SK-N-SH (cell line): ENCODE measurements at regions not wholly inside any gene's neighbourhood (a gene's known extent, or its start where the extent isn't known, plus 50 kb on each side); places are given as distances from the start of the nearest gene placed in this dataset.

Source experiments
- CTCF ChIA-PET: fragments of 300-600, 350-600 bp; formaldehyde crosslinking; extraction: SDS; loops from one replicate; lab custom pipeline; 2021; lab: Yijun Ruan, JAX
- POLR2A ChIA-PET: fragments of 350-600 bp; sonication (Branson Sonifier 250); formaldehyde crosslinking; extraction: SDS; loops from one replicate; lab custom pipeline; 2020; ENCODE audit warnings: antibody characterized with exemption, inconsistent platforms; lab: Yijun Ruan, JAX
- DNase-seq: peaks from one replicate; pipeline ENCODE4 v3.0.0; 2012
- H2AFZ ChIP-seq: fragments of 200-600 bp; sonication (generic); 2 replicates; pipeline ENCODE4 v1.8.1; 2016; ENCODE audit warnings: antibody characterized with exemption, mild to moderate bottlenecking, low read depth
- H3F3A ChIP-seq: fragments of 200-600 bp; sonication (generic); replicated peaks from 2 replicates; pipeline ENCODE3; 2016; ENCODE audit warnings: antibody characterized with exemption, mild to moderate bottlenecking; ENCODE audit not compliant: insufficient read depth
- H3K27ac ChIP-seq, 2 experiments: fragments of 200-500 bp in 1 of 2; fragments of 200-600 bp in 1 of 2; sonication (Bioruptor generic) in 1 of 2; sonication (generic), shearing (Covaris generic) in 1 of 2; 2 replicates each; pipeline versions ENCODE4 v1.5.1 to v1.6.1; 2014 to 2016; ENCODE audit warnings: low read depth in 2 of 2, inconsistent platforms in 1 of 2, low read length in 1 of 2, mild to moderate bottlenecking in 1 of 2, mixed read lengths in 1 of 2
- H3K27me3 ChIP-seq: fragments of 200-600 bp; sonication (generic), shearing (Covaris generic); 2 replicates; pipeline ENCODE4 v1.6.1; 2016; ENCODE audit warnings: mixed run types; ENCODE audit not compliant: insufficient read depth
- H3K36me3 ChIP-seq, 2 experiments: fragments of 200-500 bp in 1 of 2; fragments of 200-600 bp in 1 of 2; sonication (Bioruptor generic) in 1 of 2; sonication (generic) in 1 of 2; replicated peaks in 1 of 2; 2 replicates each; pipeline versions ENCODE3 to v1.5.1; 2014 to 2016; ENCODE audit warnings: low read length in 1 of 2, mild to moderate bottlenecking in 1 of 2; ENCODE audit not compliant: insufficient read depth in 2 of 2, control insufficient read depth in 1 of 2
- H3K4me1 ChIP-seq, 2 experiments: fragments of 200-500 bp in 1 of 2; fragments of 200-600 bp in 1 of 2; sonication (Bioruptor generic) in 1 of 2; sonication (generic), shearing (Covaris generic) in 1 of 2; 2 replicates each; pipeline versions ENCODE4 v1.5.1 to v1.6.1; 2014 to 2016; ENCODE audit warnings: low read depth in 1 of 2, low read length in 1 of 2, mixed run types in 1 of 2; ENCODE audit not compliant: insufficient read depth in 2 of 2, control insufficient read depth in 1 of 2
- H3K4me2 ChIP-seq: fragments of 200-600 bp; sonication (generic), shearing (Covaris generic); 2 replicates; pipeline ENCODE4 v1.6.1; 2017; ENCODE audit warnings: mixed run types
- H3K4me3 ChIP-seq, 2 experiments: fragments of 200-500 bp in 1 of 2; fragments of 200-600 bp in 1 of 2; sonication (Bioruptor generic) in 1 of 2; sonication (generic), shearing (Covaris generic) in 1 of 2; 2 replicates each; pipeline versions ENCODE4 v1.5.1 to v1.8.1; 2014 to 2016; ENCODE audit warnings: low read depth in 2 of 2, inconsistent platforms in 1 of 2, low read length in 1 of 2, mild to moderate bottlenecking in 1 of 2, mixed read lengths in 1 of 2, moderate library complexity in 1 of 2
- H3K79me2 ChIP-seq: fragments of 200-600 bp; sonication (generic); 2 replicates; pipeline ENCODE4 v1.8.1; 2017; ENCODE audit warnings: mild to moderate bottlenecking; ENCODE audit not compliant: insufficient read depth
- H3K9ac ChIP-seq: fragments of 200-600 bp; sonication (generic); 2 replicates; pipeline ENCODE4 v1.6.1; 2017; ENCODE audit warnings: mixed run types
- H3K9me2 ChIP-seq: fragments of 200-600 bp; sonication (generic); 2 replicates; pipeline ENCODE4 v1.6.1; 2017; ENCODE audit warnings: mixed run types
- H3K9me3 ChIP-seq: fragments of 200-600 bp; sonication (generic); 2 replicates; pipeline ENCODE4 v1.6.1; 2017; ENCODE audit warnings: mixed run types, mild to moderate bottlenecking, moderate library complexity
- H4K20me1 ChIP-seq: fragments of 200-600 bp; sonication (generic); 2 replicates; pipeline ENCODE4 v1.6.1; 2017; ENCODE audit warnings: mild to moderate bottlenecking, mixed run types; ENCODE audit not compliant: insufficient read depth
- ELF1 ChIP-seq: IDR thresholded peaks from 2 replicates; pipeline ENCODE4 v1.4.0; 2012
- EP300 ChIP-seq, 2 experiments: IDR thresholded peaks; 2 replicates each; pipeline versions ENCODE4 v1.4.0 to v1.6.1; 2012; ENCODE audit warnings: borderline replicate concordance in 1 of 2, low read depth in 1 of 2, low read length in 1 of 2
- EZH2phosphoT487 ChIP-seq: fragments of 200-600 bp; sonication (generic); IDR thresholded peaks from 2 replicates; pipeline ENCODE4 v1.6.1; 2017; ENCODE audit warnings: low read depth, mixed run types, mild to moderate bottlenecking, antibody characterized with exemption, moderate library complexity, borderline replicate concordance
- FOSL2 ChIP-seq: IDR thresholded peaks from 2 replicates; pipeline ENCODE4 v1.4.0; 2012; ENCODE audit warnings: low read depth, mild to moderate bottlenecking, moderate library complexity, borderline replicate concordance
- FOXM1 ChIP-seq: IDR thresholded peaks from 2 replicates; pipeline ENCODE4 v1.4.0; 2012; ENCODE audit warnings: low read depth, mild to moderate bottlenecking
- GATA2 ChIP-seq: sonication (generic); formaldehyde crosslinking; IDR thresholded peaks from 2 replicates; pipeline ENCODE4 v1.5.0; 2020; ENCODE audit warnings: mild to moderate bottlenecking, missing genetic modification reagents
- JUND ChIP-seq: IDR thresholded peaks from 2 replicates; pipeline ENCODE4 v1.4.0; 2012
- MAX ChIP-seq: IDR thresholded peaks from 2 replicates; pipeline ENCODE4 v1.4.0; 2012; ENCODE audit warnings: low read depth
- MXI1 ChIP-seq: IDR thresholded peaks from 2 replicates; pipeline ENCODE4 v1.6.1; 2012; ENCODE audit warnings: mild to moderate bottlenecking, low read depth, low read length, improper control_type of control experiment
- NFIC ChIP-seq: IDR thresholded peaks from 2 replicates; pipeline ENCODE4 v1.4.0; 2012; ENCODE audit warnings: borderline replicate concordance
- NRF1 ChIP-seq: IDR thresholded peaks from 2 replicates; pipeline ENCODE4 v1.6.1; 2012; ENCODE audit warnings: low read depth, mild to moderate bottlenecking, low read length
- RCOR1 ChIP-seq: fragments of 150-350 bp; IDR thresholded peaks from 2 replicates; pipeline ENCODE4 v1.6.1; 2017; ENCODE audit warnings: antibody characterized with exemption, low read length
- REST ChIP-seq: IDR thresholded peaks from 2 replicates; pipeline ENCODE4 v1.6.1; 2012; ENCODE audit warnings: mild to moderate bottlenecking, low read depth, low read length, moderate library complexity
- RXRA ChIP-seq: IDR thresholded peaks from 2 replicates; pipeline ENCODE4 v1.4.0; 2012; ENCODE audit warnings: low read depth, mild to moderate bottlenecking, borderline replicate concordance
- SMC3 ChIP-seq: IDR thresholded peaks from 2 replicates; pipeline ENCODE4 v1.6.1; 2012; ENCODE audit warnings: low read depth, low read length, improper control_type of control experiment
- TEAD4 ChIP-seq: IDR thresholded peaks from 2 replicates; pipeline ENCODE4 v1.4.0; 2012; ENCODE audit warnings: mild to moderate bottlenecking, borderline replicate concordance; ENCODE audit not compliant: insufficient read depth
- USF1 ChIP-seq: IDR thresholded peaks from 2 replicates; pipeline ENCODE4 v1.4.0; 2012; ENCODE audit warnings: low read depth, borderline replicate concordance
- YY1 ChIP-seq: IDR thresholded peaks from 2 replicates; pipeline ENCODE4 v1.4.0; 2012; ENCODE audit warnings: low read depth, mild to moderate bottlenecking
- ZBTB33 ChIP-seq: IDR thresholded peaks from 2 replicates; pipeline ENCODE4 v1.4.0; 2012; ENCODE audit warnings: low read depth, borderline replicate concordance
- WGBS: methylation state at CpG from one replicate; pipeline ENCODE4 v1.1.6; 2017; ENCODE audit warnings: low lambda C conversion rate; 5-methylcytosine and 5-hydroxymethylcytosine counted together

GRCh38 chrX:10855845-10856244, 235.5 kb upstream of the MID1 start:
- Histone ChIP-seq H4K20me1 (no peaks in the 10 kb centered on the region), H3K4me1 (no peaks in the 10 kb centered on the region; a peak in 1 of 4 replicates), H3K27me3 (no peaks in the 10 kb centered on the region), H3K27ac (no peak overlapping the region), H3K36me3 (no peaks in the 10 kb centered on the region), H3K9me3 (no peaks in the 10 kb centered on the region), H3K9ac (no peak overlapping the region), H3K9me2 (no peaks in the 10 kb centered on the region), H2AFZ (no peak overlapping the region), H3K4me2 (no peak overlapping the region), H3K4me3 (no peak overlapping the region), H3K79me2 (no peaks in the 10 kb centered on the region), H3F3A (no peaks in the 10 kb centered on the region)
- POLR2A ChIA-PET, result no interaction called here
- CTCF ChIA-PET, result no interaction called here
- DNase-seq, result no peak
- 34% methylated on average over 2 of the region's 2 CpGs for WGBS
- TF ChIP-seq SMC3 (no peak), TEAD4 (no peak), MAX (no peak), NFIC (no peak), EZH2phosphoT487 (no peak), FOXM1 (no peak), GATA2 (CRISPR knock-in tag) (no peak), JUND (no peak), MXI1 (no peak), REST (no peak), RXRA (no peak), ELF1 (no peak), YY1 (no peak), NRF1 (no peak), FOSL2 (no peak), ZBTB33 (no peak), RCOR1 (no peak), USF1 (no peak), EP300 (IDR thresholded peaks at IDR 0.05; ENCODE audit: borderline replicate concordance in 1 of 2, low read depth in 1 of 2, low read length in 1 of 2) (no peak)
